Lower lobe of right lung (tissue), 2 donors: ENCODE measurements at regions not wholly inside any gene's neighbourhood (a gene's known extent, or its start where the extent isn't known, plus 50 kb on each side); places are given as distances from the start of the nearest gene placed in this dataset.

Experiments used
- ATAC-seq, 2 donors: fragments of 200-7000 bp; cut with Tn5 transposase; one replicate each; pipeline ENCODE4 v1.9.1; 2020 to 2022; ENCODE audit warnings: mild to moderate bottlenecking in 2 of 2, moderate library complexity in 2 of 2
- DNase-seq: peaks from one replicate; pipeline ENCODE4 v3.0.0-alpha.2; 2020
- H3K27ac ChIP-seq: fragments of 200-600 bp; one replicate; pipeline ENCODE4 v1.8.0; 2022
- H3K27me3 ChIP-seq: fragments of 200-600 bp; one replicate; pipeline ENCODE4 v1.8.0; 2022; ENCODE audit warnings: low read depth
- H3K36me3 ChIP-seq: fragments of 200-600 bp; one replicate; pipeline ENCODE4 v1.8.0; 2022; ENCODE audit warnings: mild to moderate bottlenecking
- H3K4me1 ChIP-seq: fragments of 200-600 bp; one replicate; pipeline ENCODE4 v1.8.0; 2022
- H3K4me3 ChIP-seq: fragments of 200-600 bp; one replicate; pipeline ENCODE4 v1.8.0; 2022; ENCODE audit warnings: mild to moderate bottlenecking
- H3K9me3 ChIP-seq: fragments of 200-600 bp; one replicate; pipeline ENCODE4 v1.8.0; 2022
- intact Hi-C: fragments of 100-400 bp; cut with DNase I; formaldehyde crosslinking; loops from one replicate; pipeline ENCODE4 v1.11.0; 2022
- TF ChIP-seq, protein P1 (sequence below): fragments of 200-600 bp; IDR thresholded peaks from one replicate; pipeline ENCODE4 v1.8.0; 2022; ENCODE audit warnings: antibody characterized with exemption, mild to moderate bottlenecking
- donor health status: DM: no; HTN: yes; CAD: no; lungs with severe emphysema.

DNA sequence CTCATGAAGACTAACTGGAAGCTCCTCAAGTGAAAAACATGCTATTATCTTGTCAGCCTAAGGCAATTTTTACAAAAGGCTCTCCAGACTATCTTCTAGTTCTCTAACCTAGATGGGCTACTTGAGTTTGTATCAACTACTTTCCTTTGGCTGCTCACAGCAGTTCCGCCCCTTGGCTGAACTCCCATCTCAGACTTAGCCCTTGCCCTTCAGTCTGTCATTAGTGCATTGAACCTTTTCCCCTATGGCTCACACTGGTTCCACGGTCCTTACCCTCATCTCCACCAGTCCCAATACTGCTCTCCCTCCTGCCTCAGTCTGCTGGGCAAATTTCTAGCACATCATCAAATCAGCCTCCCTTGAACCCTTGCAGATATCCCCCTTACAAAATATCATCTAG is 362.3 kb downstream of the PPP1R2C start:
- H3K36me3 ChIP-seq = no peaks in the 10 kb centered on the region
- no peaks in the 10 kb centered on the region for H3K27me3 ChIP-seq
- H3K4me1 ChIP-seq = no peaks in the 10 kb centered on the region
- TF ChIP-seq, protein P1, sequence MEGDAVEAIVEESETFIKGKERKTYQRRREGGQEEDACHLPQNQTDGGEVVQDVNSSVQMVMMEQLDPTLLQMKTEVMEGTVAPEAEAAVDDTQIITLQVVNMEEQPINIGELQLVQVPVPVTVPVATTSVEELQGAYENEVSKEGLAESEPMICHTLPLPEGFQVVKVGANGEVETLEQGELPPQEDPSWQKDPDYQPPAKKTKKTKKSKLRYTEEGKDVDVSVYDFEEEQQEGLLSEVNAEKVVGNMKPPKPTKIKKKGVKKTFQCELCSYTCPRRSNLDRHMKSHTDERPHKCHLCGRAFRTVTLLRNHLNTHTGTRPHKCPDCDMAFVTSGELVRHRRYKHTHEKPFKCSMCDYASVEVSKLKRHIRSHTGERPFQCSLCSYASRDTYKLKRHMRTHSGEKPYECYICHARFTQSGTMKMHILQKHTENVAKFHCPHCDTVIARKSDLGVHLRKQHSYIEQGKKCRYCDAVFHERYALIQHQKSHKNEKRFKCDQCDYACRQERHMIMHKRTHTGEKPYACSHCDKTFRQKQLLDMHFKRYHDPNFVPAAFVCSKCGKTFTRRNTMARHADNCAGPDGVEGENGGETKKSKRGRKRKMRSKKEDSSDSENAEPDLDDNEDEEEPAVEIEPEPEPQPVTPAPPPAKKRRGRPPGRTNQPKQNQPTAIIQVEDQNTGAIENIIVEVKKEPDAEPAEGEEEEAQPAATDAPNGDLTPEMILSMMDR = no peak
- no peak overlapping the region for H3K4me3 ChIP-seq
- no peak for DNase-seq
- no peak for ATAC-seq
- no peak overlapping the region for H3K27ac ChIP-seq
- intact Hi-C loops = no loop called here
- no peaks in the 10 kb centered on the region for H3K9me3 ChIP-seq

DNA sequence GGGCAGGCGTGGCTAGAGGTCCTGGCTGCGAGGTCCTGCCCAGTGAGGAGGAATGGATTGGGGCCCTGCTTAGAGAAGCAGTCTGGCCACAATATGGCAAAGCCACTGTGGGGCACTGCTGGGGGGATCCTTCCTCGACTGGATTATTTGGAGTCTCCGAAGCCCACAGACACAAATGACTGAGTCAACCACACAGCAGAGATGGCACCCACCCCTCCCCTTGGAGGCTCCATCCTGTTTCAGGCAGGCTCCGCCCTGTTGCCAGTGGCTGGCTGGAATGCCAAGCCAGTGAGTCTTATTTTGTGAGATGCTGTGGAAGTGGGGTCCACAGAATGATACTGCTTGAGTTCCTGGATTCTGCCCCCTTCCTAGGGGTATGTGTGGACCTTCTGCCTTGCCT is 363.9 kb downstream of the PPP1R2C start:
- Histone ChIP-seq H3K27ac (no peak overlapping the region), H3K9me3 (no peaks in the 10 kb centered on the region), H3K4me1 (no peaks in the 10 kb centered on the region), H3K27me3 (no peaks in the 10 kb centered on the region), H3K36me3 (no peaks in the 10 kb centered on the region), H3K4me3 (no peak overlapping the region)
- DNase-seq (no peak), ATAC-seq (no peak)
- TF ChIP-seq, protein P1 = no peak
- intact Hi-C loops = no loop called here

DNA sequence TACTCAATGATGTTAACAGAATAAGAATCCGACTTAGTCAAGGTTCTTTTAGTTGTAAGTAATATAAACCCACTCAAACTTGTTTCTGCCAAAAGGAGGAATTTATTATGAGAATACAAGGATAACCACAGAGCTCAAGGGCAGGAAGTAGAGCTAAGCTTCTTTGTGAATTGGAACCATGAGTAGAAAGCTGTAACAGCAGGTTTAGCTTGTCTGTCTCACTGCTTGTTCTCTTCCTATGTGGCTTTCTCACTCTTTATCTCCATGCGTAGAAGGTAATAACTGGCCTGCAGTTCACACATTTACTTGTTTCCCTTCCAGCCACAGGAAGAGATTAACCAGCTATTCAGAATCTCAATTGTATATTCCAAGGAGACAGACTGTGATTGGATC is 378.3 kb downstream of the PPP1R2C start:
- no peak overlapping the region for H3K27ac ChIP-seq
- no peaks in the 10 kb centered on the region for H3K36me3 ChIP-seq
- TF ChIP-seq, protein P1 = no peak
- DNase-seq (no peak), ATAC-seq (no peak)
- H3K9me3 ChIP-seq = no peaks in the 10 kb centered on the region
- no peaks in the 10 kb centered on the region for H3K27me3 ChIP-seq
- no peak overlapping the region for H3K4me3 ChIP-seq
- intact Hi-C loops = no loop called here
- no peaks in the 10 kb centered on the region for H3K4me1 ChIP-seq

DNA sequence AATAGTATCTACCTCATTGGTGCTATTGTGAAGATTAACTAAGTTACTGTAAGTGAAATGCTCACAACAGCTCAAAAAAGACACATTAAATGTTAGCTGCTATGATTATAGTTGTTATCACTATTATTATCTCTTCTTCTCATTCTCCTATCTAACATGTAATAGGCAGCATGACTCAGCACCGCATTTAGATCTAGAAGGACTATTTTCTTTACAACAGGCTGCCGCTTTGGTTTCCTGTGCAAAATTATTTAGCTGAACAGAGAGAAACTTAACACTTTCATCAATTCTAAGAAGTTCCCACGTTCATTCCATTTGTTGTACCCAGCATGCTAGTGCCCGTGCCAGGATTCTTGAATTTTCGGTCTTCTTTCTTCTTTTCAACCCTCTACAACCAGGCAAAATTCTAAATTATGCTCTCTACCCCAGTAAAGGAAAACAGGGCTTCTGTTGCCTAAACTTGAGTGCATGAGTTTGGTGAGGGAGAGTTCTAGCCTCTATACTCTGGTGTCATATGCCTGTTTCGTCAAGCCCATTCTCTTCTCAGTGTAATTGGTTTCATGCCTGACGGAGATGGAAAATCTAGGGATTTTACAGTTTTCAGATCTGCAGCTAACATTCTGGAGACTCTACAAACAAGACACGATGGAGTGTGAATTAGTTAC is 378.9 kb downstream of the PPP1R2C start:
- TF ChIP-seq, protein P1 = no peak
- Histone ChIP-seq H3K9me3 (no peaks in the 10 kb centered on the region), H3K27me3 (no peaks in the 10 kb centered on the region), H3K4me1 (no peaks in the 10 kb centered on the region), H3K36me3 (no peaks in the 10 kb centered on the region), H3K4me3 (no peak overlapping the region), H3K27ac (no peak overlapping the region)
- ATAC-seq = no peak
- DNase-seq = no peak
- intact Hi-C loops = no loop called here

DNA sequence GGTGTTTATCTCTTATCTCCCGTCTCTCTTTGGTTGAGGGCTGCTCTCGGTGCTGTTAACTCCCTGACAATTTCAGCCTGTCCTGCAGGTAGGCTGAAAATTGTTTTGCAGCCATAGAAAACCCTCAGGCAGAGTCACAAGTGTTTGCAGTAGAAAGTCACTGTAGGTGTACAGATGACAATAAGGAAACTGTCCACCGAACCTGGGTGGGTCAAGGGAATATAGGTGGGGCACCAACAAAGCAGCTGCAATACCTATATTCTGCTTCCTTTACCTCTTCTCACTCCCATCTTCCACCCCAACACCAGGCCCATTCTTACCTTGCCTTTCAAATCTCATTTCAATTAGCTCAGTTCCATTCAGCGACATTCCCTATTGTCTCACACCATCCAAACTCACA is 381.8 kb downstream of the PPP1R2C start:
- TF ChIP-seq, protein P1 = no peak
- Histone ChIP-seq H3K36me3 (no peaks in the 10 kb centered on the region), H3K27me3 (no peaks in the 10 kb centered on the region), H3K27ac (no peak overlapping the region), H3K9me3 (no peaks in the 10 kb centered on the region), H3K4me3 (no peak overlapping the region), H3K4me1 (no peaks in the 10 kb centered on the region)
- DNase-seq (no peak), ATAC-seq (no peak)
- intact Hi-C loops = no loop called here

DNA sequence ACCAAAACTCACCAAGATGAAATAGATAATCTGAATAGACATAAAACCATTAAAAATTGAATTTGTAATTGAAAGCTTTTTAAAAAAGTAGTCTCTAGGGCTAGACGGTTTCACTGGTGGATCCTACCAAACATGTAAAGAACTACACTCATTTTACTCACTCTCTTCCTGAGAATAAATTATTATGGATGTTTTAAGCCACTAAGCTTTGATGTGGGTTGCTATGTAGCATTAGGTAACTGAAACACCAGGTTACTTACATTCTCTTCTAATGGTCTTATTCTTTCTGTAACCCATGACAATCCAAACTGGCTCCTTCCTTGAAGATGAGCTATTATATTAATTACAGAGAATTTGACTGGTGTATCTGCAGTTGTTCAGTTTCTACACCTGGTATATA is 385.1 kb downstream of the PPP1R2C start:
- Histone ChIP-seq H3K27ac (no peak overlapping the region), H3K4me3 (no peak overlapping the region), H3K9me3 (no peaks in the 10 kb centered on the region), H3K36me3 (no peaks in the 10 kb centered on the region), H3K4me1 (no peaks in the 10 kb centered on the region), H3K27me3 (no peaks in the 10 kb centered on the region)
- DNase-seq = no peak
- intact Hi-C loops = no loop called here
- TF ChIP-seq, protein P1 = no peak
- ATAC-seq = no peak
